ENCODE measurements at regions not wholly inside any gene's neighbourhood (a gene's known extent, or its start where the extent isn't known, plus 50 kb on each side); places are given as distances from the start of the nearest gene placed in this dataset.

DNA sequence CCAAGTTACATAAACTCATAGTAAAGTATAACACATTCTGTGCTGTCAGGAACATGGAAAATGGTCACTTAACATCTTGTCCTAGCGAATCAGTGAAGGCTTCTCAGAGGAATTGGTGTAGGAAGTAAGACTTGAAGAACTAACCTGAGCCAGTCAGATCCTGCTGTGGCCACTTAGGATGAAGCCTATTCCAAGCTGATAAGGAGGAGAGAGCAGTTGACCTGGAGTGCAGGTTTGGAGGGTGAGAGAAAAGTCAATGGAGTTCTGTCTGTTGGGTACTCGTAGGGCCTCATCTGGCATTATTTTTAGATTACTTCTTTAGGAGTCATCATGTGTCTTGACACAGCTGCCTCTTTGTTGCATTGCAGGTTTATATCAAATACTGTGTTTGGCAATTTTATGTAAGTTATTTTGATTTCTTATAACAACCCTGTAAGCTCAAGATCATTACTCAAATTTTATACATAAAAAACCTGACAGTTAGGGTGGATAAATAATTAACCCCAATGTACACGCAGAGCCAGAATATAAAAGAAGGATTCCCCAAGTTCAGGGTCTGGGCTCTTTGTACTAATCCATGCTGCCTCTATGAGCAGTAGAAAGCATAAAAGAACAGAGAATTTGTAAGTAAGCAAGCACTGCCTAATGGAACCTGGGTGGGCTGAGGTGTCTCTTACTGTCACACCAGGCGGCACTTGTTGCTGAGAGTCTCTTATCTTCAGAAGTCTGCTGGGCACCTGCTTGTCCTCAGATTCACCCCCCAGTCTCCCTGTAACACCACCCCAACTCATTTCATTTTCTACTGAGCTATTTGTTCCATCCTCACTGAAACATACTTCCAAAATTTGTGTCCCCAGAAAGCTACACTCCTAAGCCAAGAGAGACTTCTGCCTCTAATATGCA, 252.1 kb upstream of the NT5C1B start:
- Histone ChIP-seq H3K27me3 (ENCODE audit: control insufficient read depth, insufficient read depth) (no peaks in the 10 kb centered on the region), H3K4me1 (ENCODE audit: control insufficient read depth, insufficient read depth, low read length) (peaks cover 2% of the 10 kb centered on the region), H3K9me3 (ENCODE audit: control insufficient read depth, low read length) (no peaks in the 10 kb centered on the region), H3K4me3 (ENCODE audit: low read length) (no peak overlapping the region), H3K27ac (ENCODE audit: low read length) (no peak overlapping the region)
- DNase-seq (no peak), ATAC-seq (no peak)
- WGBS: 78% methylated on average over 4 of the region's 4 CpGs
- intact Hi-C loops (cut with DNase I): no loop called here

DNA sequence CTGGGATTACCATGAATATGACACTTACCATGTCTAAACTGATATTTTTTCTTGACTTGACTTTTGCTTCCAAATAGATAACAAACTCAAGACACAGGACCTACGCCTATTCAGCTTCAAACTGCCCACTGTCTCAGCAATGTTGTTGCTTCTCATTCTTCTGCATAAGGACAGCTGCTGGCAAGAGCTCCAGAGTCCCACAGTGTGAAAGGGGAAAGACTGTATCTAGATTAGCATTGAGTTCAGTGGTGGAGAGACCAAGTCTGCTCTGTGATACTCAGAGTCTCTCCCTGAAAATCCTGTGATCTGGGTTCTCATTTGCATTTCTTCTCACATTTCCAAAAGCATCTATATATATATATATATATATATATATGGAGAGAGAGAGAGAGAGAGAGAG, 247.9 kb upstream of the NT5C1B start:
- ATAC-seq: no peak
- peaks cover 4% of the 10 kb centered on the region for H3K4me1 ChIP-seq (ENCODE audit: control insufficient read depth, insufficient read depth, low read length)
- intact Hi-C loops (cut with DNase I): no loop called here
- no peaks in the 10 kb centered on the region for H3K9me3 ChIP-seq (ENCODE audit: control insufficient read depth, low read length)
- 74% methylated on average over 1 of the region's 1 CpG for WGBS
- no peaks in the 10 kb centered on the region for H3K27me3 ChIP-seq (ENCODE audit: control insufficient read depth, insufficient read depth)
- no peak overlapping the region for H3K27ac ChIP-seq (ENCODE audit: low read length)
- peak in 1 of 3 donors; percentile 51 for DNase-seq
- no peak overlapping the region for H3K4me3 ChIP-seq (ENCODE audit: low read length)

DNA sequence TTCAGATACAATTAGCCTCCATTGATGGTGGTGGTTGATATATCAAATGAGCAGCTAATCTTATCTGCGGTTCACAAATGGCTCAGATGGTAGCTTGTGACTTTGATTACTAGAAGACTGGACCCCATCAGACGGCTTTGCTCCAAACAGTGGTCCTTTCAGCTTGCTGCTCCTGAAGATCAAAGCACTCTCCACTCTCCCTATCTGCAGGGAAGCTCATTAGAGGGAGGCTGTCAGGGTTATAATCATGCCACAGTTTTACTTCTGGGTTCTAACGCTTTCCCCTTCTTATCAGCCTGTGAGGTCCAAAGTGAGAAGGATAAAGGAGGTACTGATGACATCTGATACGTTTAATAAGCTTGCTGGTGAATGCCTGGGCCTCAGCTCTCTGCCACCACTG, 247.1 kb upstream of the NT5C1B start:
- Histone ChIP-seq H3K27ac (ENCODE audit: low read length) (no peak overlapping the region), H3K4me3 (ENCODE audit: low read length) (no peak overlapping the region), H3K4me1 (ENCODE audit: control insufficient read depth, insufficient read depth, low read length) (peaks cover 9% of the 10 kb centered on the region), H3K27me3 (ENCODE audit: control insufficient read depth, insufficient read depth) (no peaks in the 10 kb centered on the region), H3K9me3 (ENCODE audit: control insufficient read depth, low read length) (no peaks in the 10 kb centered on the region)
- no peak for DNase-seq
- WGBS: 60% methylated on average over 4 of the region's 4 CpGs
- no peak for ATAC-seq
- intact Hi-C loops (cut with DNase I): no loop called here

DNA sequence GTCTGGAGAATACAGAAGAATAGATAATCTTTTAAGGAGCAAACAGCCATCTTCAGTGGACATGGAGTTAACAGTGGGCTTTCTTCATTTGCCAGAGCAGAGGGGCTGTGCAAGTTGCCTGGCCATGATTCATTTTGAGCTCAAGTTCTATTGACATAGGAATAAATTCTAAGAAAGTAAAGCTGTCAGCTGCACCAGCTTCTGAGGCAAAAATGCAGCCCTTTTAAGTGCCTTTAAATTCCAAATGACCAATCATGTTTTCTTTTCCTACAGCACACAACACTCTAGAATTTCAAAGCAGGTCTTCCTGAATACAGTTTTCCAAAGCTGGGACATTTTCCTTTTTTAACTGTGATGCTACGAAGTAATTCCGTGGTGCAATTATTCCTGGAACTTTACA, 246.4 kb upstream of the NT5C1B start:
- ATAC-seq: no peak
- H3K4me3 ChIP-seq (ENCODE audit: low read length): no peak overlapping the region
- no peaks in the 10 kb centered on the region for H3K9me3 ChIP-seq (ENCODE audit: control insufficient read depth, low read length)
- WGBS: 83% methylated on average over 2 of the region's 2 CpGs
- peaks cover 11% of the 10 kb centered on the region for H3K4me1 ChIP-seq (ENCODE audit: control insufficient read depth, insufficient read depth, low read length)
- no peaks in the 10 kb centered on the region for H3K27me3 ChIP-seq (ENCODE audit: control insufficient read depth, insufficient read depth)
- no peak overlapping the region for H3K27ac ChIP-seq (ENCODE audit: low read length)
- no peak for DNase-seq
- intact Hi-C loops (cut with DNase I): no loop called here

DNA sequence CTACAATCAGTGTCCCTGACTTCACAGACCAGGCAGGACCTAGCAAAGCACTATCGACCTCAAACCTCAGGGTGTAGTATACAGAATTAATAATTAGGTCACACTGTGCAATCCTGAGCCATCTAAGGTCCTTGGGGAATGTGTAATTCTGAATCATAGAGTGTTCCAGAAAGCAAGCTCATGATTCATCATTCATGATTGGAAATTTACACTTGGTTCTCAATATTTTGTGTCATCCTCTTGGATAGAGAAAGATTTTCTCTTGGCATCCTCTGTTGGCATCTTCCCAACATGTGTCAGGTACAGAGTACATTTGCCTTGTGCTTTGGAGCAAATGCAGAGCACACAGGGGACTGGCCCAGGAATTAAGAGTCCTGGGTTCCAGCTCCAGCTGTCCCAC, 245.0 kb upstream of the NT5C1B start:
- intact Hi-C loops (cut with DNase I): no loop called here
- DNase-seq: no peak
- H3K4me3 ChIP-seq (ENCODE audit: low read length): no peak overlapping the region
- no peaks in the 10 kb centered on the region for H3K27me3 ChIP-seq (ENCODE audit: control insufficient read depth, insufficient read depth)
- WGBS: 67% methylated on average over 1 of the region's 1 CpG
- no peaks in the 10 kb centered on the region for H3K9me3 ChIP-seq (ENCODE audit: control insufficient read depth, low read length)
- H3K4me1 ChIP-seq (ENCODE audit: control insufficient read depth, insufficient read depth, low read length): peaks cover 11% of the 10 kb centered on the region
- ATAC-seq: peak; percentile 60 to 79
- H3K27ac ChIP-seq (ENCODE audit: low read length): no peak overlapping the region

DNA sequence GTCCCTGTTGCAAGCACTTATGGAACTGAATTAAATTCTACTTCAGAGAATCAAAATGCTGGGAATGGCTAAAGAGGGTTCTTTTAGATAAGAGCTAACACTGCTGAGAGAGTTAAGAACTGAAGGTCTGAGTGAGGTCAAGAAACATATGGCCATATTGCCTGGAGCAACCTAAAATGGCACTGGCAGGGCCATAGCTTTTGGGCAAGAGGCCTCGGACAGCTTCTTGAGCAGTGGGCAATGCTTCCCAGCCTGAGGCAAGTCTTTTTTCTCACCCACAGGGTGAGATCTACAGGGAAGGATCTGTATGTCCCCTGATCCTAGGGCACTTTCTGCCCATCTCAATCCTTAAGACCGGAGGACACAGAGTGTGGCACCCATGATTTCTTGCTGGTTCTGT, 244.6 kb upstream of the NT5C1B start:
- H3K27ac ChIP-seq (ENCODE audit: low read length): no peak overlapping the region
- intact Hi-C loops (cut with DNase I): no loop called here
- no peak overlapping the region for H3K4me3 ChIP-seq (ENCODE audit: low read length)
- DNase-seq: no peak
- ATAC-seq: no peak
- no peaks in the 10 kb centered on the region for H3K27me3 ChIP-seq (ENCODE audit: control insufficient read depth, insufficient read depth)
- whole genome bisulfite sequencing: 90% methylated on average over 2 of the region's 2 CpGs
- H3K9me3 ChIP-seq (ENCODE audit: control insufficient read depth, low read length): no peaks in the 10 kb centered on the region
- H3K4me1 ChIP-seq (ENCODE audit: control insufficient read depth, insufficient read depth, low read length): peaks cover 11% of the 10 kb centered on the region

DNA sequence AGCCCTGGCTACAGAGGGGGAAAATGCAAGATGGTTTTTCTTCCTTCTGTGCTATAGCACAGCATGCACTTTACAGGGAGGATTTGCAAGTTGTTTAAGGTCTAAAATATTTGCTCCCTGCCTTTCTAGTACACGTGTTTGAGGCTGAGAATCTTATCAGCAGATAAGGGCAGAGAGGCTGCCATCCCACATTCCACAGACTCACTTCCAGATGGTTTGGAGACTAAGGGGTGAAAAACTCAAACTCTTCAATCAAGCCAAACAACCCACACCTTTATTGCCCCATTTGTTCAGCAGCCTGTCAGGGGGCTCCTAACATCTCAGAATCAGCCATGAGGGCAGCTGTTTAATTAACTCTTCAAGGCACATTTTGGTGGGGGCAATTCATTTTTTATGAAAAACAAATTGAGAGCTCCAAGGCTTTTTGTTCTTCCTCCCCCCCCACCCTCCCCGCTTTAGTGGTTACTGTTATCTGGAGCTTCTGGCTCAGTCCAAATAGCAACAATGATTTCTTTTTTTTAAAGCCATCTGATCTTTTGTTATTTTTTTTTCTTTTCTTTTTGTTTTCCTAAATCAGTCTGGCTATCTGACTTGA, 242.6 kb upstream of the NT5C1B start:
- intact Hi-C loops (cut with DNase I): no loop called here
- no peak overlapping the region for H3K27ac ChIP-seq (ENCODE audit: low read length)
- 25% methylated on average over 2 of the region's 2 CpGs for WGBS
- H3K4me1 ChIP-seq (ENCODE audit: control insufficient read depth, insufficient read depth, low read length): peaks cover 11% of the 10 kb centered on the region
- ATAC-seq: peak in 1 of 2 donors; percentile 15
- H3K27me3 ChIP-seq (ENCODE audit: control insufficient read depth, insufficient read depth): no peaks in the 10 kb centered on the region
- DNase-seq: no peak
- H3K9me3 ChIP-seq (ENCODE audit: control insufficient read depth, low read length): no peaks in the 10 kb centered on the region
- H3K4me3 ChIP-seq (ENCODE audit: low read length): no peak overlapping the region

DNA sequence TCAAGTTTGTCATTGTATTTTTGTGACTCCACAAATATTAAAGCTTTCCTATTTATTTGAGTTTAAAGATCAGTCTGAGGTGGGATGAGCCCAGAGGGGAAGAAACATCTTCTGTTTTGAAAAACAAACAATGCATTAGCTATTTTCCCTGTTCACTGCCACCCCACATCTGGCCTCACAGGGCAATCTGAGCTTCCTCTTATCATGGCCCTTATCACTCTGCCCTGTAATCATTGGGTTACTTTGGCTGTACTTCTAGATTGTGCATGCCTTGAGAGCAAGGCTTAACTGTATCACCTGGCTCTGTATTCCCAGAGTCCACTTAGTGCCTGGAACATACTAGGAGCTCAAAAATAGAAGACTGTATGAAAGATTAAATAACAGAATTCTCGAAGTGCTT, 241.6 kb upstream of the NT5C1B start:
- Histone ChIP-seq H3K4me3 (ENCODE audit: low read length) (no peak overlapping the region), H3K27me3 (ENCODE audit: control insufficient read depth, insufficient read depth) (no peaks in the 10 kb centered on the region), H3K9me3 (ENCODE audit: control insufficient read depth, low read length) (no peaks in the 10 kb centered on the region), H3K4me1 (ENCODE audit: control insufficient read depth, insufficient read depth, low read length) (peaks cover 10% of the 10 kb centered on the region), H3K27ac (ENCODE audit: low read length) (no peak overlapping the region)
- 61% methylated on average over 1 of the region's 1 CpG for WGBS
- ATAC-seq: peak in 1 of 2 donors; percentile 27
- DNase-seq: no peak
- intact Hi-C loops (cut with DNase I): no loop called here

DNA sequence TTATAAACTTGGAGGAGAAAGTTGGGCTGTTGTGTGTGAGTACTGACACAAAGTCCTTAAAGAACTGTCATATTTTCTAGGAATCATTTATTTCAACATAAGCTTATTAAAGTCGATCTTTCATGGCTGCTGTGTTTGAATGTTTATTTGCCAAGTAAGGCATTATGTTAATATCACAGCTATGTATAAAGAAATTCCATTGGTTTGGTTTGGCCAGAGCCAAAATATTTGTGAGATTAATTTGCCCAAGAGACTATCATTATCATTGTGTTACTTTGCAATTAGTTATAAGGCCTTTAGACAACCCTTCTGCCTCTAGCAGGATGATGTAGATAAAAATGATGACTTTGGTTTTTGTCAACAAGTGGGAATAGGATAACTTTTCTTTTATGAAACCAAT, 240.6 kb upstream of the NT5C1B start:
- Histone ChIP-seq H3K4me1 (ENCODE audit: control insufficient read depth, insufficient read depth, low read length) (peaks cover 10% of the 10 kb centered on the region), H3K9me3 (ENCODE audit: control insufficient read depth, low read length) (no peaks in the 10 kb centered on the region), H3K27me3 (ENCODE audit: control insufficient read depth, insufficient read depth) (no peaks in the 10 kb centered on the region), H3K27ac (ENCODE audit: low read length) (no peak overlapping the region), H3K4me3 (ENCODE audit: low read length) (no peak overlapping the region)
- DNase-seq: no peak
- intact Hi-C loops (cut with DNase I): no loop called here
- no peak for ATAC-seq
- 64% methylated on average over 1 of the region's 1 CpG for WGBS

DNA sequence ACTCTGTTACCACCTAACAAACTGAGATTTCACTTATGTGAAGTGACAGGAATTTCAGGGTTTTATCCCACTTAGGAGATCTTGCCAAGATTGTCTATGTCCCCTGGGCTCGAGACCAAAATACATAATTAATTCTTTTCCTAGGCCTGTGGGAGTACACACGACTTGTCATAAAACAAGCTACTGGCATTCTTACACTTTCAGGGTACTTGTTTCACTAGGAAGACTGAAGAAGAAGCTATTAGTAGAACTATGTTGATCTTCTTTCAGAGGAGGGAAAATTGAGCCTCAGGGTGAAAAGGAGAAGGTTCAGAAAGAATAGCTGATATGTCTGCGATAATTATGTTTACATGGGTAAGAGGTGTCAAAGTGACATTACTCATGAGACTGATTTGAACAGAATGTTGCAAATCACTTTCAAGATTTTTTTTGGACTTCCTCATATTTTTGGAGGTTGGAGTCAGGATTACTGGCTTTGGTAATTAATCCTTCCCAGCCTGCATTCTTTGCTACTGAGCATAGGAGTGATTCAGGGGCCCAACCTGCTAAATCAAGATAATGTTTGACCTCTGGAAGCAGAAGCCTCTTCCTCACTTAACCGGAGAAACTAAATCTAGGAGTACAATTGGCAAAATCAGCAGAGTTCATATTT, 240.0 kb upstream of the NT5C1B start:
- H3K4me3 ChIP-seq (ENCODE audit: low read length): no peak overlapping the region

DNA sequence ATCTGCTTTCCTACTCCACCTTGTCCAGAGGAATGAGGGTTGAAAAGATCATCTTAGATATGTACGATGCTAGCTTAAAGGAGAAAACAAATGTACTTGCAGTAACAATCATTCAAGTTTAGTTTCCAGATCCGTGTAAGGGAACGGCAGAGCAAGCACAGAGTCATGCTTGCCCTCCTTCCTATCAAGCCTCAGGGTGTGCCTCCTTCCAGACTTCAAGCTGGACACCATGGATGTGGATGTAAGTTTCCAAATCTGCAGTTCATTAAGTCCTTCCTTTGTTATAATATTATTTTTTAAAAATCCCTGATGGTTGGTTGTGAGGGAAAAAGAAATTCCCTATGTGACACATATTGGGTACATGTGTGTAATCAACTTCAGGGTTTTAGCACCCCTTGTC, 238.9 kb upstream of the NT5C1B start:
- no peak overlapping the region for H3K4me3 ChIP-seq (ENCODE audit: low read length)
- no peak overlapping the region for H3K27ac ChIP-seq (ENCODE audit: low read length)
- WGBS: 75% methylated on average over 3 of the region's 3 CpGs
- no peaks in the 10 kb centered on the region for H3K27me3 ChIP-seq (ENCODE audit: control insufficient read depth, insufficient read depth)
- ATAC-seq (no peak), DNase-seq (no peak)
- intact Hi-C loops (cut with DNase I): no loop called here
- no peaks in the 10 kb centered on the region for H3K9me3 ChIP-seq (ENCODE audit: control insufficient read depth, low read length)
- peaks cover 12% of the 10 kb centered on the region for H3K4me1 ChIP-seq (ENCODE audit: control insufficient read depth, insufficient read depth, low read length)

More for the DNA sequence above, 240.0 kb upstream of the NT5C1B start:
- DNase-seq (no peak), ATAC-seq (no peak)
- intact Hi-C loops (cut with DNase I): no loop called here
- peaks cover 9% of the 10 kb centered on the region for H3K4me1 ChIP-seq (ENCODE audit: control insufficient read depth, insufficient read depth, low read length)
- WGBS: 15% methylated on average over 4 of the region's 4 CpGs
- no peak overlapping the region for H3K27ac ChIP-seq (ENCODE audit: low read length)
- no peaks in the 10 kb centered on the region for H3K27me3 ChIP-seq (ENCODE audit: control insufficient read depth, insufficient read depth)
- no peaks in the 10 kb centered on the region for H3K9me3 ChIP-seq (ENCODE audit: control insufficient read depth, low read length)

Measured in right cardiac atrium (tissue), 5 donors.